ENCODE measurements at regions not wholly inside any gene's neighbourhood (a gene's known extent, or its start where the extent isn't known, plus 50 kb on each side); places are given as distances from the start of the nearest gene placed in this dataset.

DNA sequence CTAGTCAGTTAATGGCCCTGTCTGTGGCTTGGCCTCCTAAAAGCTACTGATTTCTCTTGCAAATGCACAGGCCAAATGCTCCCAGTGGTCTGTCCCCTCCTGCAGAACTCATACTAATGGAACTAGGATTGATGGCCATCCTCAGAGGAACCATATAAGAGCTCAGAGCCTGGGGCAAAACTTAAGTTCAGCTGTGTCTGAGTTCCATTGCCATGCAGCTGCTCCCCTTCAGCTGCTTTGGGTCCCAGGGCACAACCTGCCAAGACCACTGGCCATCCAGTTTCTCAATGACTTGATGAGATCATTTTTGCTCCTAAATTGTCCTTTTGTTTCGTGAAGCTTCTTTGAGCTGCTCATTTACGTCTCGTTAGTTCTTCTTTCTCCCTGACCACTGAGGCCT lies 529.5 kb upstream of the TBL1XR1 start:
- DNase-seq, result no peak

DNA sequence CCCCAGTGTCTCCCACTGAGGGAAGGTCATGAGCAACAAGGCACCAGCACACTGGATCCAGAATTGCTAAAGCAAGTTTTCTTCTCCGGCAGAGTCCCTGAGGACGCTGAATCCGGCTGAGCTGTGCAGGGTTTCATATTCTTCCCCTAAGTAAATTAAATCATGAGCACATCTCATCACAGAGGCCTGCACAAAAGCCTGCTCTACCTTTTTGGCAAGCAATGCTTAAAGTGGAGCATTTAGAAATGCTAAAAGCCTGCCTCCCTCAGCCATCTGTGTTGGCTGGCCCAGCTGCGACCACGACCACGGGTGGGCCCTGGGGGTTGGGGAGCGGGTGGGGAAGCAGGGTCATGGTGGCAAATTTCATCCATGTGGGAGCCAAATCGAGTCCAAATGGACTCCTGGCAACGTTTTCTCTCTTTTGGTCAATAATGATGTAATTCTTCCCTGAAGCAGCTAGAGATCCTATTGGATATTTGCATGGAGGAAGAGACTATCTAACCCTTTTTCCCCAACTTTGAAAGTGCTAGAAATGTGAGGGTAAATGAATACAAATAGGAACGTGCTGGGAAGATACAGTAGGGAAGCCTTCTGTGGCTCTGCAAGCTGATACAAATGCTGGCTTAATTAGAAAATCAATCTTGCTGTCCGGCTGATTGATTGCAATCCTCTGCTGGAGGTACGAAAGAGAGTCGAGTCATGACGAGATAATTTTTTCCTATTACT lies 532.8 kb upstream of the TBL1XR1 start:
- DNase-seq, result no peak

DNA sequence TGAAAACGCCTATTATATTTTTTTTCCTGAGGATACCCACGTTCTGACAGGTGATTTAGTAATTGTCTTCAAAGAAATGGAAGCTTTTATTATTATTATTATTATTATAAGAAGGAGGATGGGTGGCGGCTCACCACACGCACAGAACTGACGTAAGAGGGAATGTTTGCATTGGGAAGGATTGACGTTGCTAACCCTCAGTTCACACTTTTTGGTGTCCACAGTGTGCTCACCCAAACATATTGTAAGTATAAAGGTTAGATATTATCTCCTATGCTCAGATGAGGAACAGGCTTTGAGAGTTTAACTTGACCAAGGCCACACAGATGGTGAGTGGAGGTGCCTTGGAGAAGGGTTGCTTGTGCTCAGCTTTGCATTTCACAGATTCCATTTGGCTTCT lies 533.5 kb upstream of the TBL1XR1 start:
- no peak for DNase-seq

DNA sequence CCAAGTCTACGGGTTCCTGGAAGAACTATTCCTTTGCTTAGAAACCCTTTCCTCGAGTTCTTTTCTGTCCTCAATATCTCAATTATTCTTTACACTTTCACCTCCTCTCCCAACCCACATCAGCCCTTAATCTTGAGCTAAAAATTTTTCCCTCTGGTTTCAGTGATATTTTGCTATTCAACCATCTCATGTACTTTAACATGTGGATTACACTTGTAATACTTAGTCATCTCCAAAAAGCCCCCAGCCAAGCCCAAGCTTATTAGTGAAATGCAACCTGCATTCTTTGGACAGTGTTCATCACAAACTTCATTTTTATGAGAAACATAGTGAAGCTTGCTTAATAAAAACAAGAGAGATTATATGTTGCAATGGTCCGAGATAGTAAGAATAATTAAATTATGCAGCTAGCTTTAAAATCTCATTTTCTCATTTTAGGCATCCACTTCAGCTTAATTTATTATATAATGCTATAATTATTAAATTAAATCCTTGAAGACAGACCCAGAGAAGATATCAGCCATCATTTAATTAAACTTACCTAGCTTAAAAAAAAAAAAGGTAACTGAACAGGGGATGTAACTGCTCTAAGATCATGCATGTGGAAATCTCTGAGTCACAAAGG lies 534.5 kb upstream of the TBL1XR1 start:
- DNase-seq, result no peak

DNA sequence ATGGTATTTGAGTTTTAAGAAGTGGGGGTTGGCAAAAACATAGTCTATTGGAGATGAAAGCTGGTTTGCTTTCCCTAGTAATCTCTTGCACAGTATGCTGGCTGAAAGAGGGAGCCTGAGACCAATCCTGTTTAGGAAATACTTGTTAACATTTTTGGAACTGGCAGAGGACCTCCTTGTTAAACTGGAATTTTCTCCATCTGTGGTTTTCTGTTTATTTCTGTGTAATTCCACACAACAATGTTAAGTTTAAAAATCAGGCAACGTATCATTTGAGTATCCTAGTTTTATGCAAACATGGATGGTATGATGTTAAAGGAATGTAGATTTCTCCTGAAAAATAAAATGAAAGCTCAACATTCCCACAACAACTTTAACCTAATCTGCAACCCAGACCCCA lies 536.0 kb upstream of the TBL1XR1 start:
- no peak for DNase-seq

DNA sequence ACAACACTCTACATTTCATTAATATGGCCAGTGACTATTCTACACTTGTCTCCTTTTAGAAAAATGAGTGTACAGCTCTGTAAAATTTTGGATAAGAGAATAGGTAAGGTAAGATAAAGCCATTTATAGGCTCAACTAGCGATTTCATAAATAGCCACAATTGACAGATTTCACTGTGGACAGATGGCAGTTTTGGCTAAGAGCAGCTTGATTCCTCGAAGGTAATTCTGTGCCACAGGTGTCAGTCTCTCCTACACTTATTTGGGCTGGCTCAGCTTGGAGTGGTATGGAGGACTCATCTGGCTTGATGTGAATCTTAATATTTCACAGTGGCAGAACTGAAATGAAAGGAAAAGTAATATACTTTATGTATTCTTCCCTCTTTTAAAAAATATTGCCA lies 536.7 kb upstream of the TBL1XR1 start:
- DNase-seq, result no peak

DNA sequence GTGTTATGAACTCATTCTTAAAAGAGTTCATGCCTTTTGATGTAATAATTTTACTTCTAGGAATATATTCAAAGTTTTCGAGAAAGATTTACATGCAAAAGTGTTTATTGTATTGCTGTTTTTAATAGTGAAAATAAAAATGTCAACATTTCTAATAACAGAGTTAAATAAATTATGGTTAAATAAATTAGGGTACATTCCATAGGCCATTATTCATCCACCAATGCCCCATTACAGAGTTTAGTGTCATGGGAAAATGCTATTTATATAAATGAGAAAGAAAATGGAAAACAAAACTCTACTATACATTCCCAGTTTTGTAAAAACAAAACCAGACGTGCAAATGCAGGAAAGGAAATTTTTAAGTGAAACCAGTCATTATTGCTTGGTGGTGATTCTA lies 538.1 kb upstream of the TBL1XR1 start:
- no peak for DNase-seq

DNA sequence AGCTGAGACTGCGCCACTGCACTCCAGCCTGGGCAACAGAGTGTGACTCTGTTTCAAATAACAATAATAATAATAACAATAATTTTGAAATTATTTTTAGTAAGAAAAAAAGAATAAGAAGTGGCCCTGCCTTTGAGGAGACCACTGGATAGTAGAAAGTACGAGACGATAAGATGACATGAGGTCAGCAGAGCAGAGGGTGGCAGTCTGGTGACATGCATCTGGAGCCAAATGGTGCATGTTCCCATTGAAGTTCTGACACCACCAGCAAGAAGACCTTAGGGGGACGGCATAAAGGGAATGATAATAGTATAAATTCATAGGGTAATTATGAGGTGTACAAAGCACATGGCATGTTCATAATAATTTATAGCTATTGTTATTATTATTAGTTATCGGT lies 542.2 kb upstream of the TBL1XR1 start:
- no peak for DNase-seq

DNA sequence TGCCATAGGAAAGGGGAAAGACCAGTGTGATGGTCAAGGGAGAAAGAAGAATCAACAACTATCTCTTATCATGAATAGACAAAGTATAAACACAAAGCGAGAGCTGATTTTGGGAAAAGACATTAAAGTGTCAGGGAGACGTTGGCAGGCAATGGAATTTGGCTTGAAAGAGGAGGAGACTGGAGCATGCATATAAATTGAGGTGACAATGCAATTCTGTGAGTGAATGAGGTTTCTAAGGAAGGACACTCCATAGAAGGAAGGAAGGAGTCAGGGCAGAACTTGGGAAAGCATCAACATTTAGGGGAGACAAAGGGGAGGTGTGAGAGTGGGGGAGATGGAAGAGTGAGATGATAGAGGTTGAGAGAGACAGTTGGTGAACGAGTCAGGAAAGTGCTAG lies 543.0 kb upstream of the TBL1XR1 start:
- DNase-seq, result no peak

DNA sequence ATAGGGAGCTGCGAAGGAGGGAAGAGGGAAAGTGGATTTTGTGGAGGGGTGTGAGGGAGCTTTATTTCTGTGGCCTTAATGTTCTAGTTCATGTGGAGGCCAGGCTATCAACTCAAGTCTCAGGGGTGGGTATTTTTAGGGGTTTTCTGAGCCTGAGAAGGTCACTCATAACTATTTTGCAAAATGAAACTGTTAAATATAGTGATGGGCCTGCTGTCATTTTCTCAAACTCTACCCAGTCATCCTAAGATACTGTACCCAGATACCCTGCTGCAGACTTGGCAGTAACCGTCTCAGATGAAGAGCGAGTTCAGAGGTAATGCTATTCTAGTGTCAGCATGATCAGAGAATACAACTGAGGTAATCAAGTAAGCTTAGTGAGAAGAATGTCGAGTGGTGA lies 545.0 kb upstream of the TBL1XR1 start:
- DNase-seq, result no peak

DNA sequence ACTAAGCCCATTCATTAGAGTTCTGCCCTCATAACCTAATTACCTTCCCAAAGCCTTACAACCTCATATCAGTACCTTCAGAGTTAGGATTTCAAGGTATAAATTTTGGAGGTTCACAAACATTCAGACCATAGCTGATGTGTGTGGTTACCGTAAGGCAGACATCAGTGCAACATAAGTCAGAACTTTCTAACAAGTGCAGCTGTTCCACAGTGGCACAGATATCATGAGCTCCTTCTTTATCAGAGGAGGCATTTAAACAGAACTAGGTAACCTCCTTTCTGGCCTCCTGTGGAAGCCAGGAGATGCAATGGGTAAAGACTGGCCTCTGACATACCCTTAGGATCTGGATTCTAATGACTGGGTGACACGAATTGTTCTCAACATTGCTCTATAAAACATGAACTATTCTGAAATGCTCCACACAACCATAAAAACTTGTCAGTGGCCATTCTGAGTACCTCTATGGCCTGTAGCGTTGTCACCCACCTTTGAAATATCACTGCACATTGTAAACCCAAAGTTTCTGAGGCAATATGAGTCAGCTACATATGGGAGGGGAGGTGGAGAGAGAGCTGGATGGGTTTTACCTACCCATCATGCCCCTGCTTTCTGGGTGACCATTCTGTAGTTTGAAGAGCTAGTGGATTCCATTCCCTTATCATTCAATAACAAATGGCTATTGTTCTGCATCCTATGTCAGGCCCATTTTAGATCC lies 546.0 kb upstream of the TBL1XR1 start:
- DNase-seq, result no peak

DNA sequence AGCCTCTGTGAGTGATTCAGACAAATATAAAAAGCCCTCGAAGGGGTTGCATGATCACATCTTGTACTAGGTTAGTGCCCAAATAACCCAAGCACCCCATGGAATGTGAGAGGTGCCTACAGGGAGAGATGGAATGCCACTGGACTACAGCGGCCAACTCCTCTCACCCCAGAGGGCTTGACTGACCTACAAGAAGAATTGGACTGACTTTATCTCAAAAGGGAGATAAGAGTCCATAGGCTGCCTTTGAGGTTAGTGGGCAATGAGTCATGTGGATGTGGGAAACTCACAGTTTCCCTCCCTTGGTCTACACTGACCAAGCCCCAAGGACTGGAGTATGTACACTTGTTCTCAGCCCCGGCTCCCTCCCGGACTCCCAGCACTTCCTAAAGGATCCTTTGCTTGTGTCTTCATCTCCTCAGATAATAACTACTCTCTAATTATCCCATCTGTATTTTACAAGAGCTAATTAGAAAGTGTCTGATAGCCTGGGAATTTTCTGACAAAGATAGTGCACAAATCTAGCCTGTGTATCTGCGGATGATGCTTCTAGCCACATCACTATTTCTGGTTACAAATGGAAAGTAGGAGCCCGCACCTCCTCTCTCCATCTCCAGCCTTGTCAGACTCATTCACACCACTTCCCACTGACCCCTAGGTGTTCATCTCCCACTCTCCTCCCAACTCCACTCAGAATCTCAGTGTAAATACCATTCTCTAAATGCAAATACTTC lies 547.8 kb upstream of the TBL1XR1 start:
- DNase-seq, result no peak

DNA sequence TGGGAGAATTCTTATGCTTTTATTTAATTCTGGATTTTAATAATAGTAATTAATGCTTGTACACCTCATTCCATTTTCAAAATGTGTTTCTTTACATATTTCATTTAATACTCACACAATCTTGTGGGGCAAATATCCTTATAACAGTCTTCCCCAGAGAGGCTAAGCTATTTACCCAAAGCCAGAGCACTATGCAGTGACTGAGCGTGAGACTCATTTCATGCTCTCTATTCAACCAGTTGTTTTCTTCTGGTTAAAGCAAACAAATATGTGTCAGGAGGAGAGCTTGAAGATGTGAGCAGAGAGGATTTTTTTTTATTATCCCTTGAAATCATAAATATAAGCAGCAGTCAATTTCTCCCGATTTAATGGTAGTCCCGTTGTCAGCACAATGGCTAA lies 548.3 kb upstream of the TBL1XR1 start:
- no peak for DNase-seq

DNA sequence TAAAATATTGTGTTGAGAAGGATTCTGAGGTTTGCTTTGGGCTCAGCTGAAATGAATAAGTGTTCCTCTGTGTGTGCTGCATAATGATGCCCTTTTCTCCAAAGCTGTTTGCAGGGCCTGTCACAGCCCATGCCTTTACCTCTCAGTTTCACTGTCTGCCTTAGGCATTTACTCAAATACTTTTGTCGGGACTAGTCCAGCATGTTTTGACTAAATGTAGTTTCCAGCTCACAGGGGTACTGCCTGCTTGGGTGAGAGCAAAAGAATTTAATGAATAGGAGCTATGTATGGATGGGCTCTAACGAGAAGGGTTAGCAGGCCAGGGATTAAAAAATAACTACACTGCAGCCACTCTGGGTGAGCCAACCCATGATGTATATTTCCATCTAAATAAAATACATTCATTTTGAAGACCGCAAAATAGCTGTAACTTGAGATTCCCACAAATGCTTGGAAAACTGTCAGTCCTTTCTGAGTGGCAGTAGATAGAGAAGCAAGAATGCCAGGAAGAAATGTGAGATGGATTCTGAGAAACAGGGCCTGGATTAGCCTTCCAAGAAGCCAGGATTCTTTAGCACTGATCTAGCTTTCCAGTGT lies 549.2 kb upstream of the TBL1XR1 start:
- DNase-seq, result no peak

DNA sequence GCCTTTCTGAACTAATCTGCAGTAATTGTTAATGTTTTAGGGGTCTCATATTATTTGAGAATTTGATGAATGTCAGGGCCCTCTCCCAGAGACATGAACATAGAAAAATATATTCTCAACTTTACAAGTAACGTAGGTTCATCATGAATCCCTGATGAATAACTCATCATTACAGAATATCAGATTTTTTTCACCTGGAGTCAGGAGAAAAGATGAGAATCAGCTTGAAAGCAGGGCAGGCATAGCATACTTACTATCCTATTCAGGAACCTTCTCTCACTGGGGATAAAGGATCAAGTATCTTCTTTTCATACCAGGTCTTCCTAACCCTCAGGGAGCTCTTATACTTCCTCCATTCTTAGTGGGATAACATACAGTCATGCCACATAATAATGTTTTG lies 552.6 kb upstream of the TBL1XR1 start:
- DNase-seq, result no peak

DNA sequence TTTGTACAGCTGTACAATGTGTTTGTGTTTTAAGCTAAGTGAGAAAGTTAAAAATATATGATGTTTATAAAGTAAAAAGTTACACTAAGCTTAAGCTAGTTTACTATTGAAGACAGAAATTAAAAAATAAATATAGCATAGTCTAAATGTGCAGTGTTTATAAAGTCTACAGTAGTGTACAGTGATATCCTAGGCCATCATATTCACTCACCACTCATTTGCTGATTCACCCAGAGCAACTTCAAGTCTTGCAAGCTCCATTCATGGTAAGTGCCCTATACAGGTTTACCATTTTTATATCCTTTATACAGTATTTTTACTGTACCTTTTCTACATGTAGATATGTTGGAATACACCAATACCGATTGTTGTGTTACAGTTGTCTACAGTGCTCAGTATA lies 553.2 kb upstream of the TBL1XR1 start:
- no peak for DNase-seq

DNA sequence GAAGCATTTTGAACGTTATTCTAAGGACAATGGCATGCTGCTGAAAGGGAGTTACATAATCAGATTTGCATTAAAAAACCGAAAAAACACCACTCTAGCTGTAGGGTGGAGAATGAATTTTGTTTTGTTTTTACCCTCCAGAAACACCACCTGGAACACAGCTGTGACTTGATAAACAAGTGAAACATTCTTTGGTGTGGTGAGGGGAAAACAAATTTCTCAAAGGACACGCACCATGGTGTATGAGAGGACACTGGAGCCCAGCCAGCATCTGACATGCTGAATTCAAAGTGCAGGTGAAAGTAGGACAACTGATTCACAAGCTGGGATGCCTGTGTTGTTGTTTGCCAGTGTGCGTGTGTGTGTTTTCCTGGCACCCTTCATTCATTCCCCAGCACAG lies 554.5 kb upstream of the TBL1XR1 start:
- DNase-seq, result no peak

DNA sequence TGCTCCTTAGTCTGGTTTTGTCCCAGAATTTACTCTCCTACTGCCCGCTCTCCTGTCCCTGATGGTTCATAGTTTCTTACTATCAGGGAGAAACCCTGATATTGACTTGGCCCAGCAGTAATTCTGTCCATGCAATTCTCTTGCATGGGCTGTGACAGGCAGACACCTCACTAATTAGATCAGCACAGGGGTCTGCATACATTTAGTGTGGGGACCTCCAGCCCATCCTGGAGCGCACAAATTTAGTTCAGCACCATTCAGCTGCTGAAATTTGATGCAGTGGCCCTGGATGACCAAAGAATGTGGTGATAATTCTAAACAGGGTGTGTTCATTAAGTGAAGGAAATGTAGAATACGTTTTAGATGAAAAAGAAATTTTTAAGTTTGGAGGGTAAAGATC lies 555.5 kb upstream of the TBL1XR1 start:
- no peak for DNase-seq

DNA sequence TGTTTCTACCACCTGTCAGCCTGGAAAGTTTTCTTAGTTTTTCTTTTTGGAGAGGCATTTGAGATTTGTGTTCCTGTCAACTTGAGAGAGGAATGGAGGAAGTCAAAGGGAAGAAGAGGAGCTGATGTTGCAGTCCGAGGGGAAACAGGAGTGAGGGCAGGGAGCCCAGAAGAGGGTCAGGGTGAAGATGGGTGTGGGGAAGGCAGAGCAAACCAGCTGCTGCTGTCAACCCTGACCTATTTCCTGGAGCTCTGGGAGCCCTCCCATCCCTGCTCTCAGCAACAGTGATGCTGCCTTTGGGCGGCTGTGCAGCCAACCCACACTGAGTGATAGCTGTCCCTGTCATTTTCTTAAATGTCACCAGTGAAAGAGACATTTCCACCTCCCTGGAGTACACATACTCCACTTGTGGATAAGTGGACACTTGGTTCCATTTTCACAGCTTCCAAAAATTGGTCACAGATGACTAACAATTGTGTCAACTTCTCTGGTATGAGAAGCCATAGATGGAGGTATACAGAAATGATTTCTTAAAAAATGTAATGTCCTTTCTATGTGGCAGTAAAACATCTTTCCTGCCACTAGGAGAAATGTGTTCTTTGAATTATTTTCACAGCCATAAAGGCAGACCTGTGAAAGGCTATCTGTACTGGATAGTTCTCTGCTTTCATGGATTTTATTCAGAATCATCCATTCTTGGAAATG lies 556.3 kb upstream of the TBL1XR1 start:
- DNase-seq, result no peak

DNA sequence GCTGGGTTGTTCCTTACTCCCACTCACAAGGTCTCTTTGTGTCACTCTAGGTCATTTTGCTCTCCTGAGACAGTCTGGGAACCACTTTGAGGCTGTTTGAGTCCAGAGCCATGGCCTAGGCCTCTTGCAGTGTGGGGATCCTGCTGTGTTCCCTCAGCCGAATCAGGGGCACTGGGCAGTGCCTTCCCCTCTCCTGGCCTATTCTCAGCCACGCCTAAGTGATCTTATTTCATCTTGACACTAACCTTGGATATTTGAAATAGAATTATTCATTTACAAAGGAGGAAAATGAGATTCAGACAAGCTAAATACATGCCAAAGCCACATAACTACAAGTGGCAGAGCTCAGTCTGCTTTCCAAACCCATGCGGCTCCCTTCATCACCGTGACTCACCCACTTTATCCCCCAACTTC lies 557.2 kb upstream of the TBL1XR1 start:
- DNase-seq, result no peak

DNA sequence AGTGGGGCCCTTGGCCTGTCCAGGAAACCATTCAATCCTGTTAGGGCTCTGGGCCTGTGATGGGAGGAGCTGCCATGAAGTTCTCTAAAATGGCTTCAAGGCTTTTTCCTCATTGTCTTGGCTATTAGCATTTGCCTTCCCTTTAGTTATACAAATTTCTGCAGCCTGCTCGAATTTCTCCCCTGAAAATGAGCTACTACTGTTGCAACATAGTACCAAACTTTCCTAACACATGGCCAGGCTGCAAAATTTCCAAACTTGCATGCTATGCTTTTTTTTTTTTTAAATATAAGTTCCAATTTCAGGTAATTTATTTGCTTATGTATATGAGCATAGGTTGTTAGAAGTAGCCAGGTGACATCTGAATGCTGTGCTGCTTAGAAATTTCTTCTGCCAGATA lies 560.8 kb upstream of the TBL1XR1 start:
- no peak for DNase-seq

DNA sequence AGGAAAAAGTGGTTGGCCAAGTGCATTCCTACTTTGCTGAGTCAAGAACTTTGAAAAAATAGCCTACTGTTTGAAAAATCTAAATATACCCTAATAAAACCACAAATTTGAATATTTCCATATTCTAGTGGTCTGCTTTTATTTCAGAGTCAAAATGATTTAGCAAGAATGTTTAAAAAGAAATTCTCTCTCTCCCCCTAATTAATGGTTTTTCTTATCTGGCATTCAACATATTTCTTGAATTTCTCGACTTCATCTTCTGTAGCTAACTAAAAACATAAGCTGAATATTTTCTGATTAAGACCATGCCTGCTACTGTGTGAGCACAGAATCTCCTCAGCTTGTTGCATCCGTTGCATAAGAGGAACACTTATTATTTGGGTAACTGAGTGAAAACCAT lies 563.5 kb upstream of the TBL1XR1 start:
- no peak for DNase-seq

All from CD4-positive, alpha-beta T cell treated with Interleukin-12 subunit alpha and Interleukin-12 subunit beta, for 1 hour (primary cell).